ENCODE measurements at regions not wholly inside any gene's neighbourhood (a gene's known extent, or its start where the extent isn't known, plus 50 kb on each side); places are given as distances from the start of the nearest gene placed in this dataset.

GRCh38 chr6:155795173-155795796 lies 339.6 kb upstream of the NOX3 start:
- TF ChIP-seq EZH2 (IDR thresholded peaks at IDR 0.05) (no peak), POLR2AphosphoS5 (IDR thresholded peaks at IDR 0.05; ENCODE audit: borderline replicate concordance, low read depth, low read length) (no peak)

Data from SK-N-MC (cell line).